ENCODE measurements at regions not wholly inside any gene's neighbourhood (a gene's known extent, or its start where the extent isn't known, plus 50 kb on each side); places are given as distances from the start of the nearest gene placed in this dataset.

DNA sequence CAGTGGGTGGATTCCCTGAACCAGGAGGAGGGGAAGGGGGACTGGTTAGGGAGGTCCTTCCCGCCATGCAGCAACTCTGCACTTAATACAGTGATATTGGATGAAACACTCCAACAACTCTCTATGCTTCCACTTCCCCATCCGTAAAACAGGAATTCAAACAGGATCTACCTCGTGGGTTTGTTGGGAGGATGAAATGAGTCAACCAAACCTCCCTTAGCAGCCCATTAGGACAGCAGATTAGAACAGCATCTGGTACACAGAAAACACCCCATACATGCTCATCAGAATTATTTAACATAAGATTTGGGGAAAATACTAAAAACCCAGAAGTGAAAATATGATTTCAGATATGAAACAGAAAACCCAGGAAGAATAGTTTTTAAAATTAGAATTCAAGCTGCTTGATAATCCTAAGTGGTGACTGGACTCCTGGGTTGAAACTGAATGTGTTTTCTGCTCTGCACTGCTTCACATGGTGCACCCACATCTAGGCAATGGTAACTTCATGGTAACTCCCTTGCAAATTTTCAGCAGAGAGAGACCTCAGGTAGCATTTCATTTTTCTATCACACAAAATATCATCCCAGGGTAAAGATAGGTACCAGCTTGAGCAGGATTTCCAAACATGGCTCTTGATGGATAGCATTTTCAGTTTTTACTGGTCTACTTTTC lies 326.8 kb upstream of the FRG2C start:
- TF ChIP-seq, protein P1, sequence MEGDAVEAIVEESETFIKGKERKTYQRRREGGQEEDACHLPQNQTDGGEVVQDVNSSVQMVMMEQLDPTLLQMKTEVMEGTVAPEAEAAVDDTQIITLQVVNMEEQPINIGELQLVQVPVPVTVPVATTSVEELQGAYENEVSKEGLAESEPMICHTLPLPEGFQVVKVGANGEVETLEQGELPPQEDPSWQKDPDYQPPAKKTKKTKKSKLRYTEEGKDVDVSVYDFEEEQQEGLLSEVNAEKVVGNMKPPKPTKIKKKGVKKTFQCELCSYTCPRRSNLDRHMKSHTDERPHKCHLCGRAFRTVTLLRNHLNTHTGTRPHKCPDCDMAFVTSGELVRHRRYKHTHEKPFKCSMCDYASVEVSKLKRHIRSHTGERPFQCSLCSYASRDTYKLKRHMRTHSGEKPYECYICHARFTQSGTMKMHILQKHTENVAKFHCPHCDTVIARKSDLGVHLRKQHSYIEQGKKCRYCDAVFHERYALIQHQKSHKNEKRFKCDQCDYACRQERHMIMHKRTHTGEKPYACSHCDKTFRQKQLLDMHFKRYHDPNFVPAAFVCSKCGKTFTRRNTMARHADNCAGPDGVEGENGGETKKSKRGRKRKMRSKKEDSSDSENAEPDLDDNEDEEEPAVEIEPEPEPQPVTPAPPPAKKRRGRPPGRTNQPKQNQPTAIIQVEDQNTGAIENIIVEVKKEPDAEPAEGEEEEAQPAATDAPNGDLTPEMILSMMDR (IDR thresholded peaks at IDR 0.05): no peak
- no peak for TF ChIP-seq POLR2A (IDR thresholded peaks at IDR 0.05)

Measured in esophagus squamous epithelium (tissue), 4 donors.